ENCODE measurements at regions not wholly inside any gene's neighbourhood (a gene's known extent, or its start where the extent isn't known, plus 50 kb on each side); places are given as distances from the start of the nearest gene placed in this dataset.
A peak's percentile ranks its signal among the peaks of the same experiment; 100 is the strongest.

DNA sequence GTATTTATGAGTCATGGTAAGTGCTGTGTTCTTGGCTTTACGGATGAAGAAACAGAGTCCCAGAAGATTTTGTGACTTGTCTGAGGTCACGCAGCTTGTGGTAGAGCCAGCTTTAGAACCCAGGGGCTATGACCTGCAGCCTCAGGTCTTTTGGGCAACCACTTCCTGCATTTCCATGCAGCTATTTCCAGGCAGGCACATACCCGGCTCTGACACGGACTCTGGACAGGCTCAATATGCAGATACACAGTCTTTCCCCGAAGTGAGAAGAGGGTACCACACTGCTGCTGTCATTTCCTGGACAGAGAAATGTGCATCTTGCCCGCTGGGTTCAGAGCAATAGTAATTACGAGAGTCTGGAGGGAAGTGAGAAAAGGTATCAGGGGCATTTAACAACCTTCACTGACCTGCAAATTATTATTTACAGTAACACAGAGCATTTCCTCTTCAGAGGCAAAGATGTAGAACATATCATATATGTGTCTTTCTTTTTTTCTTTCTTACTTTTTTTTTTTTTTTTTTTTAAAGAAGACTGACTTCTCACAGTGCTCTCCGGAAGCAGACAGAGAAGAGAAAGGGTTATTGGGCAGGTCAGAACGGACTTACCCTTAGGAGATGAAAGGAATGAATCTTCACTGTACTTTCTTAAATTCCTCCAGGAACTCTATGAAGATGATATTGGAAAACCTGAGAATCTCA lies 185.1 kb downstream of the CLIC5 start:
- no peak overlapping the region for H3K4me3 ChIP-seq
- H3K27ac ChIP-seq, result no peak overlapping the region
- H3K27me3 ChIP-seq, result no peaks in the 10 kb centered on the region
- no peak for ATAC-seq
- WGBS, 2 donors, result 52 to 63% methylated on average over 9 of the region's 9 CpGs
- H3K4me1 ChIP-seq, result no peaks in the 10 kb centered on the region
- intact Hi-C loops (cut with DNase I), result no loop called here
- H3K36me3 ChIP-seq (replicated peaks in 1 of 2; ENCODE audit: insufficient read depth in 1 of 2, low read depth in 2 of 2), result no peaks in the 10 kb centered on the region
- TF ChIP-seq, protein P1, sequence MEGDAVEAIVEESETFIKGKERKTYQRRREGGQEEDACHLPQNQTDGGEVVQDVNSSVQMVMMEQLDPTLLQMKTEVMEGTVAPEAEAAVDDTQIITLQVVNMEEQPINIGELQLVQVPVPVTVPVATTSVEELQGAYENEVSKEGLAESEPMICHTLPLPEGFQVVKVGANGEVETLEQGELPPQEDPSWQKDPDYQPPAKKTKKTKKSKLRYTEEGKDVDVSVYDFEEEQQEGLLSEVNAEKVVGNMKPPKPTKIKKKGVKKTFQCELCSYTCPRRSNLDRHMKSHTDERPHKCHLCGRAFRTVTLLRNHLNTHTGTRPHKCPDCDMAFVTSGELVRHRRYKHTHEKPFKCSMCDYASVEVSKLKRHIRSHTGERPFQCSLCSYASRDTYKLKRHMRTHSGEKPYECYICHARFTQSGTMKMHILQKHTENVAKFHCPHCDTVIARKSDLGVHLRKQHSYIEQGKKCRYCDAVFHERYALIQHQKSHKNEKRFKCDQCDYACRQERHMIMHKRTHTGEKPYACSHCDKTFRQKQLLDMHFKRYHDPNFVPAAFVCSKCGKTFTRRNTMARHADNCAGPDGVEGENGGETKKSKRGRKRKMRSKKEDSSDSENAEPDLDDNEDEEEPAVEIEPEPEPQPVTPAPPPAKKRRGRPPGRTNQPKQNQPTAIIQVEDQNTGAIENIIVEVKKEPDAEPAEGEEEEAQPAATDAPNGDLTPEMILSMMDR (IDR thresholded peaks at IDR 0.05), result no peak
- TF ChIP-seq POLR2A (IDR thresholded peaks at IDR 0.05), result no peak
- no peaks in the 10 kb centered on the region for H3K9me3 ChIP-seq
- DNase-seq, result peak in 1 of 4 donors; percentile 9

DNA sequence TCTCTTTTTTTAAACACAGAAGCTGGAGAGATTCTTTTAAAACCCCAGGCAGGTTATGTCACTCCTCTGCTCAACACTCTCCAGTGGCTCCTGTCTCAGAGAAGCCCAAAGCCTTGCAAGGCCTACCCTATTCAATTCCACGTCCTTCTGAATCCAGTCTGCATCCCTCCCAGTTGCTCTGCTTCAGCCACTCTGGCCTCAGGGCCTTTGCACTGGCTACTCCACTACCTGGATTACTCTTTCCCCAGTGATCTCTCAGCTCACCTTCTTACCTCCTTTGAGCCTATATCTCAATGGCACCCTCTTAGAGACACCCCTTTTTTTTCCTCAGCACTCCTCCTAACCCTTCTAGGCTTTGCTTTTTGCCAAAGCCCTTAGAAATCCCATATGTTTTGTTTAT lies 185.8 kb downstream of the CLIC5 start:
- Histone ChIP-seq H3K27ac (no peak overlapping the region), H3K4me1 (no peaks in the 10 kb centered on the region), H3K36me3 (replicated peaks in 1 of 2; ENCODE audit: insufficient read depth in 1 of 2, low read depth in 2 of 2) (no peaks in the 10 kb centered on the region), H3K4me3 (no peak overlapping the region), H3K9me3 (no peaks in the 10 kb centered on the region), H3K27me3 (no peaks in the 10 kb centered on the region)
- 71% methylated on average over 1 of the region's 1 CpG for WGBS, 2 donors
- no peak for DNase-seq
- no peak for TF ChIP-seq POLR2A (IDR thresholded peaks at IDR 0.05)
- TF ChIP-seq, protein P1 (IDR thresholded peaks at IDR 0.05), result no peak
- no peak for ATAC-seq
- intact Hi-C loops (cut with DNase I), result no loop called here

DNA sequence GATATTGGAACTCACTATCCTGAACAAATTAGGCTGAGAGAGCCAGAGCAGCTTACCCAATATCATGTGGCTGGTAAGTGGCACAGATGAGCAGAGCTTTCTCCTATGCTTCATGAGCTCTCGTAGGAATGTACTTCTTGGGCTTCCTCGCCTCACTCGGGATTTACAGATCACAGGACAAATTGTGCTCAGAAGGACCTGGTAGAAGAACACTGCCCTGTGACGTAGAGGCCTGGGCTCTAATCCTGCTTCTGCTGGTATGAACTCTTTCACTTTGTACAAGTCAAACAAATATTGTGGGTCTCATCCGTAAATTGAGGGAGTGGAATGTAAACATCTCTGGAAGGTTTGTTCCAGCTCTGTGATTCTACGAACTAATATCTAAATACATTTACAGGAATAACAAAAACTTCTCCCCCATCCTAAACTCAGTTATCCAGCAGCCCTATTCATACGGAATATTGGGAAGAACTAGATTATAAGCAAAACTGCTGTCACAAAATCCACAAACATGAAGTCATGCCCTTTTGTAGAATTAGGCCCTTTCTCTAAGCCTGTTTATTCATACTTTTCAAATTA lies 187.6 kb downstream of the CLIC5 start:
- Histone ChIP-seq H3K27ac (no peak overlapping the region), H3K4me3 (no peak overlapping the region), H3K9me3 (no peaks in the 10 kb centered on the region), H3K4me1 (no peaks in the 10 kb centered on the region), H3K27me3 (no peaks in the 10 kb centered on the region), H3K36me3 (replicated peaks in 1 of 2; ENCODE audit: insufficient read depth in 1 of 2, low read depth in 2 of 2) (no peaks in the 10 kb centered on the region)
- no peak for TF ChIP-seq POLR2A (IDR thresholded peaks at IDR 0.05)
- TF ChIP-seq, protein P1 (IDR thresholded peaks at IDR 0.05), result no peak
- intact Hi-C loops (cut with DNase I), result no loop called here
- 81% methylated on average over 7 of the region's 7 CpGs for WGBS, 2 donors
- ATAC-seq, result no peak
- DNase-seq, result no peak

DNA sequence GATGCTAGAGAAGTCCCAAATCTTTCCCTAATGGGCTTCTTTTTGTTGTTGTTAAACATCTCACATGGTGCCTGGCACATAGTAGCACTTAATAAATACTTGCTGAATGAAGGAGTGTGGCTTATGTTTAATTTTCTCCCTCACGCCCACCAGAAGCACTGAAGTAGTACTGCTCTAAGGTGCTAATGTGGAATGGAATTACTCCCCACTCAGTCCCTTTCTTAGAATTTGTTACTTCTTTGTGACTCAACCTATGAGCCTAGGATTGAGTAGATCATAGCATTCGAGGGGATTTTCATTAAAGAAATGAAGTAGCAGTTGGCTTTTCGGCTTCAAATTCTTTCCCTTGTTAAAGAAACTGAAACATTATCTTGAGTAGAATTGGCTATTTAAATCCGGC lies 192.8 kb downstream of the CLIC5 start:
- DNase-seq, result no peak
- no peaks in the 10 kb centered on the region for H3K27me3 ChIP-seq
- no peak for ATAC-seq
- no peak overlapping the region for H3K4me3 ChIP-seq
- 56 to 68% methylated on average over 4 of the region's 4 CpGs for WGBS, 2 donors
- H3K4me1 ChIP-seq, result no peaks in the 10 kb centered on the region
- no peaks in the 10 kb centered on the region for H3K9me3 ChIP-seq
- intact Hi-C loops (cut with DNase I), result no loop called here
- TF ChIP-seq, protein P1 (IDR thresholded peaks at IDR 0.05), result no peak
- no peak for TF ChIP-seq POLR2A (IDR thresholded peaks at IDR 0.05)
- no peak overlapping the region for H3K27ac ChIP-seq
- H3K36me3 ChIP-seq (replicated peaks in 1 of 2; ENCODE audit: insufficient read depth in 1 of 2, low read depth in 2 of 2), result no peaks in the 10 kb centered on the region
